ENCODE measurements at regions not wholly inside any gene's neighbourhood (a gene's known extent, or its start where the extent isn't known, plus 50 kb on each side); places are given as distances from the start of the nearest gene placed in this dataset.
A peak's percentile ranks its signal among the peaks of the same experiment; 100 is the strongest.

DNA sequence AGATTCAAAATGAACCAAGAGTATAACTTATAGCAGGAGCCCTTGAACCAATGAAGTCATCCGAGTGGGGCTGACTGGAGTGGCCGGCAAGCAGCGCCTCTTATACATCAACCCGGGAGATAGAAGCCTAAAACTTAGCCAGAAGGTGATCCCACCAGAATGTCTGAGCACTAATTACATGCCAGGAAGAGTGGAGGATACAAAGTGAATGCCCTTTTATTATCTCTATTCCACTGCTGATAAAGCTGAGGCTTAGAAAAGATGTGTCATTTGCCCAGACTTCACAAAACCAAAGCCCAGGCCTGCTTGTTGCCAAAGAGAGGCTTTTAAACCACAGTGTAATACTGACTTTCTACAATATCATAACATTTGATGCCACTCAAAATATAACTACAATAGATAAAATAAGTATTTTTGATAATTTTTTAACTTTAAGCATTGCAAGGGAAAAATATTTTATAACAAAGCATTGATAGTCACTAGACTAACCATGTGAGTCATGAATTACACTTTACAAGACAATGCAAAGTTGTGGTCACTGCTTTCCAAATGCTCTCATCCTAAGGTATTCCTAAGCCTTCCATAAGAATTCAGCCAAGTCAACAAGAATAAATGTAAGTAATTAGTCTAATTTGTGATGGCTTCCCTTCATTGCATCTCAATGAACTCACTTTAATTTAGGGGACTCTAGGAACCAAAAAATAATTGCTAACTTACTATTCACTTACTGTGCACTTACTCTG, 58.6 kb upstream of the ARID5B start:
- peak; percentile 70 for FAIRE-seq

DNA sequence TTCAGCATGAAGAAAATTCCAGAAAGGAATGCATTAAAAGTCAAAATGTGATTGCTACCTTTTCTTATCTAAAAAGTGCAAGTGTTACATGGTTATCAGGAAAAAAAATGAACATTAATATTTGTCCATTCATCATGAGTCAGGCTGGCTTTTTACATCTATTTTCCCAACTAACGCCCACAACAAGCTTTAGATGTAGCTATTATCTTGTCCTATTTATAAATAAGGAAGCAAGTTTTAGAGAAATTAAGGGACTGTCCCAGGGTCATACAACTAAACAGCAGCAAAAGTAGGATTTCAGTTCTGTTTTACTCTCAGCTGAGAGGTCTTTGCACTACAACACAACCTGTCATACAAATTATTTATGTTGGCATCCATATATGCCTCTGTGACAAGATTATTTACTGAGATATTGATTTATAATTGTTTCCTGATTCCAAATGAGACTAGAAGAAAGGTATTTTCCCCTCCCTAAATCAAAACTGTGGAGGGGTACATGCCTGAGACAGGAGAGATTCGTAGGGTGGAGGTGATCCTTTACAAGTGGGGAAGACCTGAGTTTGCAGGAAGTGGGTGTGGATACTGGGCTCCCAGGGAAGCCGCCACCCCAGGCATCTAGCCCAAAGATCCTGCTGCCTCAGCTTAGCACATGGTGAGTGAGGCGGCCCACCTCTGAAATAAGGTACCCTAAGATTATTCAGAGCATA, 57.2 kb upstream of the ARID5B start:
- peak; percentile 51 for FAIRE-seq

DNA sequence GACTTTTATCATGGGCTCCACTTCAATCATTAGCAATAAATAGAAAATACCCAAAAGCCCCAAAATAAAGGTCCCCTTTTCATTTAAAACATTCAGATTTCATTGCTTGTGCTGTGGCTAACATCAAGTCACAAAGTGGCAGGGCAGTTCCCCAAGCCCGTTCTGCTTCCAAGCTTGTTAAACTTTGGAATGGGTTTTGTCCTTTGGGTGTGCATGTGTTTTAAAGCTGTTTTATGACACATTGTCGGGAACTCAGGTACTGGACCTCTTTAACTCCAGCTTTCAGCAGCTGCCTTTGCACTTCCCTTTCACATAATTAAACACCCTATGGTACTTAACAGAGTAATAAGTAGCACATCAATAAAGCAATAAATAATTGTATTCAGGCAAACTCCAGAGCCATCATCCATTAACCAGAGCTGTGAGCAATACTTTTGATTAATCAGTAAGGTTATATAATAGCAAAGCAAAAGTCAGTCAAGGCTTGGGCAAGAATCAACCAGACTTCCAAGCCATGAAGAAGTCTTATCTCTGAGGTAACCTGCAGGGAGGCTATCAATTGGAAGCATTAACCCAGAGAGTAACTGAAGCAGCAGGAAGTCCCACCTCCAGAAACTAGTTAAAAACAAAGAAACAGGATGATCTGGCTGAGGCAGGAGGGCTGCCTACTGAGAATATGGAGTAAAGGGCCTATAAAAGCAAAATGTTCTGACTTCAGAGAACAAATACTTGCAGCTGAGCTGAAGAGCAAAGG, 56.1 kb upstream of the ARID5B start:
- FAIRE-seq: no peak

GRCh38 chr10:61845950-61846268, 55.6 kb upstream of the ARID5B start:
- FAIRE-seq: no peak

DNA sequence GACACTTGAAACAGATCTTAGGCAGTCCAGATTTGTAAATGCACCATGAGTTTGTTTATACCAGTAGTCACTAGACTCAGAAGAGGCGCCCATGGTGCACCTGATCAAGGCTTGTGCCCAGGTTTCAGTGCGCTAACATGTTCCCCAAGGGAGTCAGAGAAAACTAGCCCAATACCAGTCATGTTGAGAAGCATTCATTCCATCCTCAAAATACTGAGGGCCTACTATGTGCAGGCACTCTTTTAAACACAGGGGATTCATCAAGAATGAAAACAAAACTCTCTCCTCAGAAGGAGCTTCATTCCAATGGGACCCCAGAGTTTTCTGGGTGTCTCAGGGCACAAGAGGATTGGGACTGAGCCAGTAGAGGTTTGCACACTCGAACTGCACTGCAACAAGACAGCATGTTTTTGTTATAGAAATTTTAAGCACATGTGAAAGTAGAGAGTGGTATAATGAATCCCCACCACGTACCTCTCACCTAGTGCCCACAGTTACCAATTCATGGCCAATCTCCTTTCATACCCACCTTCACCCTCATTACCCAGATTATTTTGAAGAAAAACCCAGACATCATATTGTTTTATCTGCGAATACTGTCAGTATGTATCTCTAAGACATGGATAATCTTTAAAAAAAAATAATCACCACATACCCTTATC, 55.0 kb upstream of the ARID5B start:
- FAIRE-seq: no peak

DNA sequence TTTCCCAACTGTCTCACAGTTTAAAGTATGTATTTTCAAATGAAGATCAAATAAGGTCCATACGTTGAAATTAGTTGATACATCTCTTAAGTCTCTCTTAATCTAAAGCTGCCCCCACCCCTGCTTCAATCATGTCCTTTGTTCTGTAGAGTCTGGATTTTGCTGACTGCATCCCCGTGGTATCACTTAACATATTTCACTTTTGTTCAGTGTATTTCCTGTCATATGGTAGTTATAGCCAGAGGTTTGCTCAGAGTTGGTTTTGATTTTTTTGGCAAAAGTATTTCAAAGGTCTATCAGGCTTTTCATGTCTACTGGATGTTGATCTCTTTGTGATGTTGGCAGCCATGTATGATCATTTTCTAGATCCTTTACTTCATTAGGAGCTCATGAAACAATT, 54.4 kb upstream of the ARID5B start:
- FAIRE-seq: no peak

- FAIRE-seq: no peak
These were observed 53.9 kb upstream of the ARID5B start for GRCh38 chr10:61847640-61848039.

- no peak for FAIRE-seq
These were observed 51.1 kb upstream of the ARID5B start for GRCh38 chr10:61850376-61850775.

All from islet of Langerhans (tissue), 1 donor.